OCI-LY7 (cell line): ENCODE measurements at regions not wholly inside any gene's neighbourhood (a gene's known extent, or its start where the extent isn't known, plus 50 kb on each side); places are given as distances from the start of the nearest gene placed in this dataset.

Experiments
- CTCF ChIP-seq: fragments of 200-600 bp; sonication (generic); conservative IDR thresholded peaks from 2 replicates; pipeline ENCODE4 v1.5.1; 2014; ENCODE audit warnings: mild to moderate bottlenecking, antibody characterized with exemption, low read length, moderate library complexity, mixed read lengths
- EZH2phosphoT487 ChIP-seq: fragments of 200-600 bp; sonication (generic); IDR thresholded peaks from 2 replicates; pipeline ENCODE4 v1.6.1; 2018; ENCODE audit warnings: low read depth, borderline replicate concordance, mild to moderate bottlenecking, mixed run types, antibody characterized with exemption, low read length, moderate library complexity, mixed read lengths

- TF ChIP-seq CTCF (no peak), EZH2phosphoT487 (no peak)
Measured at GRCh38 chr1:61627365-61627764, 97.6 kb downstream of the TM2D1 start.
